RWPE1 (cell line): ENCODE measurements at regions not wholly inside any gene's neighbourhood (a gene's known extent, or its start where the extent isn't known, plus 50 kb on each side); places are given as distances from the start of the nearest gene placed in this dataset.

Experiments used
- CTCF ChIA-PET: fragments of 350-600 bp; sonication (Branson Sonifier 250); formaldehyde crosslinking; extraction: SDS; loops from one replicate; lab custom pipeline; 2021; lab: Yijun Ruan, JAX
- POLR2A ChIA-PET: fragments of 400-600 bp; formaldehyde crosslinking; extraction: SDS; loops from one replicate; lab custom pipeline; 2020; ENCODE audit warnings: antibody characterized with exemption; ENCODE audit not compliant: low non-redundant PET; lab: Yijun Ruan, JAX
- DNase-seq: peaks from one replicate; pipeline ENCODE4 v3.0.0; 2012; ENCODE audit warnings: low spot score
- H3K27ac ChIP-seq: fragments of 450-650 bp; 2 replicates; pipeline ENCODE4 v1.5.1; 2017
- TF ChIP-seq, protein P1 (sequence below): fragments of 450-650 bp; conservative IDR thresholded peaks from 2 replicates; pipeline ENCODE4 v1.5.1; 2017; ENCODE audit warnings: low read depth, mild to moderate bottlenecking

DNA sequence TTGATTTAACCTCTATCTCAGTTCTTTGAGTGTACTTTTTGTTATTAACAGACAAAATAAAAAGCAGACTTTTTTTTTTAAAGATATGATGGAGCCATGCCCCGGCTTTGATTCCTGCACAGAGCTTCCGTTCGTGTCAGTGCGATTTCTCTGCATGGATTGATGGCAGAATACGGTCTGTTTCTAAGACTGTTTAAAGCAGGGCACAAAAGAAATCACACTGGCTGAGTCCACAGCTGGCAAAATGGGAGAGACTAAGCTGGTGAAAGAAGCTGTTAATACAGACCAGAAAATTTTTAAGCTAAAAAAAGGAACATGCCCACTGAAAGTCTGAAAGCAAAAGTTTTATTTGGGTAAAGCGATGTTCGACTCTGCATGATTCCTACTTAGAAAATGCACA lies 501.4 kb upstream of the WWC1 start:
- CTCF ChIA-PET: no interaction called here
- H3K27ac ChIP-seq: no peak overlapping the region
- TF ChIP-seq, protein P1, sequence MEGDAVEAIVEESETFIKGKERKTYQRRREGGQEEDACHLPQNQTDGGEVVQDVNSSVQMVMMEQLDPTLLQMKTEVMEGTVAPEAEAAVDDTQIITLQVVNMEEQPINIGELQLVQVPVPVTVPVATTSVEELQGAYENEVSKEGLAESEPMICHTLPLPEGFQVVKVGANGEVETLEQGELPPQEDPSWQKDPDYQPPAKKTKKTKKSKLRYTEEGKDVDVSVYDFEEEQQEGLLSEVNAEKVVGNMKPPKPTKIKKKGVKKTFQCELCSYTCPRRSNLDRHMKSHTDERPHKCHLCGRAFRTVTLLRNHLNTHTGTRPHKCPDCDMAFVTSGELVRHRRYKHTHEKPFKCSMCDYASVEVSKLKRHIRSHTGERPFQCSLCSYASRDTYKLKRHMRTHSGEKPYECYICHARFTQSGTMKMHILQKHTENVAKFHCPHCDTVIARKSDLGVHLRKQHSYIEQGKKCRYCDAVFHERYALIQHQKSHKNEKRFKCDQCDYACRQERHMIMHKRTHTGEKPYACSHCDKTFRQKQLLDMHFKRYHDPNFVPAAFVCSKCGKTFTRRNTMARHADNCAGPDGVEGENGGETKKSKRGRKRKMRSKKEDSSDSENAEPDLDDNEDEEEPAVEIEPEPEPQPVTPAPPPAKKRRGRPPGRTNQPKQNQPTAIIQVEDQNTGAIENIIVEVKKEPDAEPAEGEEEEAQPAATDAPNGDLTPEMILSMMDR: no peak

DNA sequence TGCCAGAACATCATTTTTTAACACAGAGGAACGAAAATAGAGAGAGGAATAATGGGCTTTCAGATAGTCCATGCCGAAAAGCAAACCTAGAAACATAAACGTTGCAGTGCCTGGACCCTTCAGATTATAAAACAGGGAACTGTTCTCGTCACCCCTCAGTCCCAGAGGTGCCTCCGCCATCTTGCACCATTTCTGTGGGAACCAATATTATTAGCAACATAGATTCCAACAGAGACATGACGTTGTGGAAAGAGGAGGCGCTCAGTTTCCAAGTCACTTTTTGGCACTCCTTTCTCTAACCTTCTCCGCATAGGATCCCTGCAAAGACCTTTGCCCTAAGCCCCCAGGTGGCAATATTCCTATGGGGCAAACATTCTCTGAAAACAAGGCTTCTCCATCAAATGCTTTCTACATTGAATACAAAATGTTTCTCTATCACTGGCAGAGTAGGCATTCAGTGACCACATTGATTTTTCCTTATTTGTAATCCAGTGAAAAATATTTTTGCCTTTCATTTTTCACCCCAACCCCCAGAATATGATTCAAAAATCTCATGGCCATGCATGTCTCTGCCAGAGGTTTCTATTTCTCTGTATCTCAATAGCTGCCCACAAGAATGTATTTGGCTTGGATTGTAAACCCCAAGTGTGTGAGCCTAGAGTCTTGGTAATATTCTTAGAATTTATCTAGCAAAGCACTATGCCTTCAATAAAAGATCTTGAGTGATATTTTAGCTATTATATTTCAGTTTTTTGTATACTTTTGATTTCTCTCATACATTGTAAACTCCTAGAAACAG lies 500.8 kb upstream of the WWC1 start:
- no peak overlapping the region for H3K27ac ChIP-seq
- POLR2A ChIA-PET: no interaction called here
- TF ChIP-seq, protein P1: no peak
- CTCF ChIA-PET: no interaction called here
- DNase-seq: no peak

More for the DNA sequence above, 501.4 kb upstream of the WWC1 start:
- POLR2A ChIA-PET: no interaction called here
- DNase-seq: no peak

DNA sequence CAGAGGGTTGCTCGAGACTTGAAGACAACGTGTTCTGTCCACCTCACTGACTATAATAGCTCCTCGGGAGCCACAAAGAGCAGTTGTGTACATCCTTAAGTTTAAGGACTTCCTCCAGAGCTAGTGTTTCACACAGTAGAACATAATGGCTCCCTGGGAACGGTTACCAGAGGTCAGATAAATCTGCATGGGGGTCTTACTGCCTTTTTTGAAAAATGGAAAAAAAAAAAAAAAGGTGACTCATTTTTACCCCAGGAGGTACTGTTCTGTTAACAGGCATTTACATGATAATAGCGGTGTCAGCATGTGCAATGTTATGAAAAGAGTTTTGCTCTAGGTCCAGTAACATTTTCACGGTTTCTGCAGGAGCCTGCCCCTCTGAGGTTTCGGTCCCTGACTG lies 498.9 kb upstream of the WWC1 start:
- ChIA-PET CTCF (interaction anchor here (0.6 kb wide), 1 partner anchor 1693 kb away, joined by 3 read pairs; no protein-coding TSS in a partner anchor), POLR2A (no interaction called here)
- TF ChIP-seq, protein P1: no peak
- H3K27ac ChIP-seq: no peak overlapping the region
- no peak for DNase-seq

DNA sequence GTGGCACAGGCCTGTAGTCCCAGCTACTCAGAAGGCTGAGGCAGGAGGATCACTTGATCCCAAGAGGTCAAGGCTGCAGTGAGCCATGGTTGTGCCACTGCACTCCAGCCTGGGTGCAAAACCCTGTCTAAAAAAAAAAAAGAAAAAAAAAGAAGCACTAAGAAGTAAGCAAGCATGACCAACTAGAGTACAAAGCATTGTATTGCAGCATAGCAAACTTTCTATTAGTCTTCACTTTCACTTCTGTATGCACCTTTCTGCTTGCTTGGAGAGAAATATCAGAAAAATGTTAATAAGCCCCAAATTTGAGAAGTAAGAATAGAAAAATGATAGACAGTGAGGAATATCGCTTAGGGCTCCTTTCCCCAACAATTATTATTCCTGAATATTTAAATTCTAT lies 497.7 kb upstream of the WWC1 start:
- H3K27ac ChIP-seq: no peak overlapping the region
- no peak for DNase-seq
- POLR2A ChIA-PET: no interaction called here
- CTCF ChIA-PET: no interaction called here
- TF ChIP-seq, protein P1: no peak

DNA sequence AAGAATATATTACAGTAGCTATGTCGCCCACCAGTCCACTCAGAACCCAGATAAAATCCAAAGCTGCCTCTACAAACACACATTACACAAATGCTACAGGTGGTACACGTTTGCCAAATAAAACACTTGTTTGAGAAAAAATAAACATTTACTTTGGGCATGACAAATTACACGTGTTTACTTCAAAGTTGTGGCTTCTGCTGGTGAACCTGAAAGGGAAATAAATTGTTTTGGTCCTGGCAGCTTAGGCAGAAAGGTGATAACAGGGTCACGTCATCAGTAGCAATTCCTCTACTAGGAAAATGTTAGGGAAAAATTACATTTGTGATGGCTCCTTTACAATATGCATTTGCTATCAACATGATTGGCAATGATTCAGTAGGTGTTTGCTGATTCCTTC lies 497.3 kb upstream of the WWC1 start:
- ChIA-PET CTCF (no interaction called here), POLR2A (no interaction called here)
- TF ChIP-seq, protein P1: no peak
- no peak overlapping the region for H3K27ac ChIP-seq
- DNase-seq: no peak

DNA sequence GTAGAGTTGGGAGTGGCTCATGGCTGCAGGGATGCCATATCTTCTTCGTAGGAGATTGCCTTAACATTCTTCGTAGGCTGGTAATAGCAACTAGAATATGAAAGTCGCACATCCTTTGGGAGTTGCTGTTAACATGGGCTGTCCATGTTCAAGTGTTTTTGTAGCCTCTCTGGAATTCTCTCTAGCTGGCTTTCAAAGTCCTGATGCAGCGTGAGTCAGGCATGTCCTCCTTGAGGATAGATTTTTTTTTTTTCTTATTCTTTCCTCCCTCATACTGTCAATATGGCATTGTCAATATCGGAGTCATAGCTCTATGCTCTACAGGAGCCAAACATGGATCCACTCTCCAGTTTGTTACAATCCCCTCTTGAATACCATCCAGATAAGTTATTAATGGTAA lies 494.8 kb upstream of the WWC1 start:
- no peak overlapping the region for H3K27ac ChIP-seq
- DNase-seq: no peak
- TF ChIP-seq, protein P1: no peak
- ChIA-PET CTCF (no interaction called here), POLR2A (no interaction called here)
